Prostate gland (tissue), 2 donors: ENCODE measurements at regions not wholly inside any gene's neighbourhood (a gene's known extent, or its start where the extent isn't known, plus 50 kb on each side); places are given as distances from the start of the nearest gene placed in this dataset.

Experiments used
- POLR2A ChIP-seq: fragments of 450-650 bp; IDR thresholded peaks from one replicate; pipeline ENCODE4 v1.6.1; 2016; ENCODE audit warnings: antibody characterized with exemption, mild to moderate bottlenecking
- TF ChIP-seq, protein P1 (sequence below), 4 experiments: fragments of 200-600 bp in 2 of 4; fragments of 450-650 bp in 2 of 4; sonication (generic) in 2 of 4; IDR thresholded peaks; 1 replicate in 3 of 4; 2 replicates in 1 of 4; pipeline ENCODE4 v1.5.1; 2016 to 2019; ENCODE audit warnings: antibody characterized with exemption in 4 of 4, mild to moderate bottlenecking in 2 of 4, moderate library complexity in 2 of 4

DNA sequence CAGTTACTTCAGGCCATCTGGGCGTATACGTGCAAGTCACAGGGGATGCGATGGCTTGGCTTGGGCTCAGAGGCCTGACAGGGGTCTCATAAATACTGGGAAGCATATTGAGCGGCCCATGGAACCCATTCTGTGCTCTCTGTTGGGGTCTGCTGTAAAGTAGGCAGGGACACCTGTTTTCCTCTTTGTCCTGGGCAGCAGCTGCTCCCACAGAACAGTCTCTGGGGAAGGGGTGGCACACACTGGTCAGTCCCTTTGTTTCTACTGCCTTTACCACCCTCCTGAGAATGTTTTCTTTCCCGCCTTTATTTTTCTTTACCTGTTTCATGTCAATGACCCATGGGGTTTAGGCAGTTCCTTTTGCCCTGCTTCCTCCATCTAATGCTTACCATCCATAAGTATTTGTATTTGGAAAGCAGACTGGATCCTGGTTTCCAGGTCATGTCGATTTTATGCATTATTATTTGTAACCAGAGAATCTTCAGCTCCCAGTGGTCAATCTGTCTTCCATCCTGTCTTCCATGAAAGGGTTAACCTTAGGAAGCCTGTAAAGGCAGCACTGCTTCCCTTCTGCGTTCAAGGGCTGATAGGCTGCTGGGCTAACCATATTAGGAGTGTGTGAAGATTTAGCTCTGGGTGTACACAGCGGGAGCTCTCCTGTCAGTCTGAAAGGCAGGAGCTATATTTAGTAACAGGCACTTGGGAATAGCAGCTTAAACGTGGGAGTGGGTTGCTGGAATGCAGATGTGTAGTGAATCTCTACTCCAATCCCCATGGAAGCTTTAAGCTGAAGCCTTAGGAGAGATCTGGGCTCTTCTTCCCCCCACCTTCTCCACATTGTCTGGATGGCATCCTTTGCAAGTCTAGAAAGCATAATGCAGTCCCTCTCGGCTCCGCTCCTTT lies 124.0 kb downstream of the DYRK2 start:
- TF ChIP-seq, protein P1, sequence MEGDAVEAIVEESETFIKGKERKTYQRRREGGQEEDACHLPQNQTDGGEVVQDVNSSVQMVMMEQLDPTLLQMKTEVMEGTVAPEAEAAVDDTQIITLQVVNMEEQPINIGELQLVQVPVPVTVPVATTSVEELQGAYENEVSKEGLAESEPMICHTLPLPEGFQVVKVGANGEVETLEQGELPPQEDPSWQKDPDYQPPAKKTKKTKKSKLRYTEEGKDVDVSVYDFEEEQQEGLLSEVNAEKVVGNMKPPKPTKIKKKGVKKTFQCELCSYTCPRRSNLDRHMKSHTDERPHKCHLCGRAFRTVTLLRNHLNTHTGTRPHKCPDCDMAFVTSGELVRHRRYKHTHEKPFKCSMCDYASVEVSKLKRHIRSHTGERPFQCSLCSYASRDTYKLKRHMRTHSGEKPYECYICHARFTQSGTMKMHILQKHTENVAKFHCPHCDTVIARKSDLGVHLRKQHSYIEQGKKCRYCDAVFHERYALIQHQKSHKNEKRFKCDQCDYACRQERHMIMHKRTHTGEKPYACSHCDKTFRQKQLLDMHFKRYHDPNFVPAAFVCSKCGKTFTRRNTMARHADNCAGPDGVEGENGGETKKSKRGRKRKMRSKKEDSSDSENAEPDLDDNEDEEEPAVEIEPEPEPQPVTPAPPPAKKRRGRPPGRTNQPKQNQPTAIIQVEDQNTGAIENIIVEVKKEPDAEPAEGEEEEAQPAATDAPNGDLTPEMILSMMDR (IDR thresholded peaks at IDR 0.05): no peak
- TF ChIP-seq POLR2A: no peak
